Calu3 (cell line): ENCODE measurements at regions not wholly inside any gene's neighbourhood (a gene's known extent, or its start where the extent isn't known, plus 50 kb on each side); places are given as distances from the start of the nearest gene placed in this dataset.

Experiments used
- BruUV-seq: library from RNA; stranded (reverse); fragments of 400-500 nt; replicated peaks from 2 replicates; lab custom pipeline; 2021; lab: Mats Ljungman, UMichigan
- CTCF ChIA-PET: fragments of 300-600 bp; sonication (Branson Sonifier 250); formaldehyde crosslinking; loops from one replicate; lab custom pipeline; 2022; ENCODE audit warnings: antibody characterized with exemption; lab: Charles Lee
- DNase-seq: peaks from one replicate; pipeline ENCODE4 v3.0.0; 2022
- H3K27ac Mint-ChIP-seq: one replicate; pipeline ENCODE4 v1.8.0; 2022; ENCODE audit warnings: mixed read lengths; ENCODE audit not compliant: unreplicated experiment
- H3K27me3 Mint-ChIP-seq: one replicate; pipeline ENCODE4 v1.8.0; 2022; ENCODE audit warnings: mixed read lengths; ENCODE audit not compliant: unreplicated experiment
- H3K36me3 Mint-ChIP-seq: one replicate; pipeline ENCODE4 v1.8.0; 2022; ENCODE audit warnings: mild to moderate bottlenecking, moderate library complexity, mixed read lengths; ENCODE audit not compliant: insufficient read depth, unreplicated experiment
- H3K4me1 Mint-ChIP-seq: one replicate; pipeline ENCODE4 v1.8.0; 2022; ENCODE audit warnings: mild to moderate bottlenecking, low read depth, mixed read lengths; ENCODE audit not compliant: unreplicated experiment
- H3K4me3 Mint-ChIP-seq: one replicate; pipeline ENCODE4 v1.8.0; 2022; ENCODE audit warnings: mild to moderate bottlenecking, low read depth, moderate library complexity, mixed read lengths; ENCODE audit not compliant: unreplicated experiment
- H3K9me3 Mint-ChIP-seq: one replicate; pipeline ENCODE4 v1.8.0; 2022; ENCODE audit warnings: low read depth, mixed read lengths; ENCODE audit not compliant: unreplicated experiment
- intact Hi-C: fragments of 100-400 bp; cut with micrococcal nuclease; formaldehyde crosslinking; loops from one replicate; pipeline ENCODE4 v1.10.0; 2022; ENCODE audit not compliant: unreplicated experiment
- TF ChIP-seq, protein P1 (sequence below): fragments of 200-600 bp; IDR thresholded peaks from one replicate; pipeline ENCODE4 v1.8.0; 2022; ENCODE audit warnings: antibody characterized with exemption; ENCODE audit not compliant: unreplicated experiment

DNA sequence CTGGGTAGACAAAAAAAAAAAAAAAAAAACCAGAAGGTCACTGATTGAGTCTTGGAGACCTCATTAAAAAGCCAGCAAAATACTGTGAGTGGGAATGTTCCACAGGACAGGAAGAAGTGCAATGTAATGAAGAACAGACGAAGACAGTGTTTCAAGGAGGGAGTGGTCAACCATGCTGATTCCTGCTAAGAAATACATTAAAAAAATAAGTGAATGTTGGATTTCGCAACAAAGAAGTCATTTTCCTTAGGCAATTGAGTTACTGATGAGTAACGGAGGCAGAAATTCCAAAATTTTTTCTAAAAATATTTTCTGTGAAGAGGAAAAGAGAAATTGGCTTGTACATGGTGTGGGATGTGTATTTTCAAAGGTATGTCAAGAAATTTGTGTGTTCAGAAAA, 94.3 kb upstream of the FAM47B start:
- TF ChIP-seq, protein P1, sequence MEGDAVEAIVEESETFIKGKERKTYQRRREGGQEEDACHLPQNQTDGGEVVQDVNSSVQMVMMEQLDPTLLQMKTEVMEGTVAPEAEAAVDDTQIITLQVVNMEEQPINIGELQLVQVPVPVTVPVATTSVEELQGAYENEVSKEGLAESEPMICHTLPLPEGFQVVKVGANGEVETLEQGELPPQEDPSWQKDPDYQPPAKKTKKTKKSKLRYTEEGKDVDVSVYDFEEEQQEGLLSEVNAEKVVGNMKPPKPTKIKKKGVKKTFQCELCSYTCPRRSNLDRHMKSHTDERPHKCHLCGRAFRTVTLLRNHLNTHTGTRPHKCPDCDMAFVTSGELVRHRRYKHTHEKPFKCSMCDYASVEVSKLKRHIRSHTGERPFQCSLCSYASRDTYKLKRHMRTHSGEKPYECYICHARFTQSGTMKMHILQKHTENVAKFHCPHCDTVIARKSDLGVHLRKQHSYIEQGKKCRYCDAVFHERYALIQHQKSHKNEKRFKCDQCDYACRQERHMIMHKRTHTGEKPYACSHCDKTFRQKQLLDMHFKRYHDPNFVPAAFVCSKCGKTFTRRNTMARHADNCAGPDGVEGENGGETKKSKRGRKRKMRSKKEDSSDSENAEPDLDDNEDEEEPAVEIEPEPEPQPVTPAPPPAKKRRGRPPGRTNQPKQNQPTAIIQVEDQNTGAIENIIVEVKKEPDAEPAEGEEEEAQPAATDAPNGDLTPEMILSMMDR = no peak
- Mint-ChIP-seq H3K9me3 (no peaks in the 10 kb centered on the region), H3K27me3 (no peaks in the 10 kb centered on the region), H3K36me3 (no peaks in the 10 kb centered on the region), H3K4me3 (no peak overlapping the region), H3K4me1 (no peaks in the 10 kb centered on the region), H3K27ac (no peak overlapping the region)
- no TSS peak for BruUV-seq
- CTCF ChIA-PET = no interaction called here
- intact Hi-C loops = no loop called here
- DNase-seq = no peak

- no peaks in the 10 kb centered on the region for H3K9me3 Mint-ChIP-seq
- no TSS peak for BruUV-seq
- H3K27me3 Mint-ChIP-seq = no peaks in the 10 kb centered on the region
- no peak overlapping the region for H3K27ac Mint-ChIP-seq
- intact Hi-C loops = no loop called here
- H3K36me3 Mint-ChIP-seq = no peaks in the 10 kb centered on the region
- DNase-seq = no peak
- H3K4me3 Mint-ChIP-seq = no peak overlapping the region
- no peaks in the 10 kb centered on the region for H3K4me1 Mint-ChIP-seq
- CTCF ChIA-PET = no interaction called here
- TF ChIP-seq, protein P1 = no peak
Measured at GRCh38 chrX:34849371-34849770, 93.2 kb upstream of the FAM47B start.

GRCh38 chrX:34859191-34859590, 83.4 kb upstream of the FAM47B start:
- no peaks in the 10 kb centered on the region for H3K9me3 Mint-ChIP-seq
- H3K4me1 Mint-ChIP-seq = no peaks in the 10 kb centered on the region
- TF ChIP-seq, protein P1 = no peak
- no peaks in the 10 kb centered on the region for H3K36me3 Mint-ChIP-seq
- no peak overlapping the region for H3K27ac Mint-ChIP-seq
- no TSS peak for BruUV-seq
- DNase-seq = no peak
- no peaks in the 10 kb centered on the region for H3K27me3 Mint-ChIP-seq
- CTCF ChIA-PET = no interaction called here
- intact Hi-C loops = no loop called here
- H3K4me3 Mint-ChIP-seq = no peak overlapping the region

- CTCF ChIA-PET = no interaction called here
- intact Hi-C loops = no loop called here
- Mint-ChIP-seq H3K4me1 (no peaks in the 10 kb centered on the region), H3K4me3 (no peak overlapping the region), H3K9me3 (peaks cover 6% of the 10 kb centered on the region), H3K36me3 (no peaks in the 10 kb centered on the region), H3K27me3 (no peaks in the 10 kb centered on the region), H3K27ac (no peak overlapping the region)
- no peak for DNase-seq
- TF ChIP-seq, protein P1 = no peak
- BruUV-seq = no TSS peak
Measured at GRCh38 chrX:34863906-34864305, 78.7 kb upstream of the FAM47B start.
